ENCODE measurements at regions not wholly inside any gene's neighbourhood (a gene's known extent, or its start where the extent isn't known, plus 50 kb on each side); places are given as distances from the start of the nearest gene placed in this dataset.
"Not testable (repeated sequence)": the region's sequence is repeated elsewhere in the genome, so short reads cannot be mapped to it uniquely, and the experiment has no call there.

- no peak for DNase-seq
Measured at GRCh38 chr2:238521870-238522269, 95.1 kb downstream of the ASB1 start.

- no peak for DNase-seq
Measured at GRCh38 chr2:238523158-238524110, 96.7 kb downstream of the ASB1 start.

DNA sequence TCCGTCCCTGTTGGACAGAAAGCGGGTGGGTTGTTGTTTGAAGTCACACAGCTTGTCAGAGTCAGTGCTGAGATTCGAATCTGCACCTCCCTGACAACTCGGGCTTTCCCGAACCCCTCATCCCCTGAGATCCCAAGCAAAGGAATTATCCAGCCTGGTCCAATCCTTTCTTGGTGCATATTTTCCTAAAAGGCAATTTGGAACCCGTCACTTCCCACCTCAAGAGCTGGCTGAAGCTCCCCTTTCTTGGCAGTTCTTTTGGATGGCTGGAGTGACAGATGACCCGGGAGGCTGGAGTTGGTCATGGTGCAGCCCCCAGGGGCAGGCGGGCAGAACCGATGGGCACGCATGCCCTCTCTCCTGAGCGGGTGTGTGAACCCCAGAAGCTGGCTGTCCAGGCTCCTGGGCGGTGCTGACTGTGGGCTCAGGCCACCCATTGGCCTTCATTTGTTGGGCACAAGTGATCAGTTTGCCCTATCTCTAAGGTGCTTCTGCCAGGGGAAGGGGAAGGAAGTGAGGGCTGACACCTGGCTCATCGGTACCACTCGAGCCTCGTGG lies 97.8 kb downstream of the ASB1 start:
- DNase-seq: no peak

DNA sequence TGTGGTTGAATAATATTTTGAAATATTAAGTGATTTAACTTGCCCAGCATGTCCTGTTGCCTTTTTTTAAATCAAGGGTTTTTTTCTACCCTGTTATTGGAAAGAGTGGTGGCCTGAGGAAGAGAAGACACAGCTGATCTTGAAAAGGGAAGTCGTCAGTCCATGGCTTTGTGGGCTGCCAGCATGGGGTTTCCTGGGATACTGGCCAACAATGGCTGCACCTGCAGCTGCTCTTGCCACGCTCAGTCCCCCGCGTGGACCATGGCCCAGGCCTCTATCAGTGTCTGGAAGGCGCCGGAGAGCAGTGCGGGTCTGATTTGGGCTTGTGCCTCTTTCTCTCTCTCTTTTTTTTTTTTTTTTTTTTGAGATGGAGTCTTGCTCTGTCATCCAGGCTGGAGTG lies 99.3 kb downstream of the ASB1 start:
- no peak for DNase-seq

DNA sequence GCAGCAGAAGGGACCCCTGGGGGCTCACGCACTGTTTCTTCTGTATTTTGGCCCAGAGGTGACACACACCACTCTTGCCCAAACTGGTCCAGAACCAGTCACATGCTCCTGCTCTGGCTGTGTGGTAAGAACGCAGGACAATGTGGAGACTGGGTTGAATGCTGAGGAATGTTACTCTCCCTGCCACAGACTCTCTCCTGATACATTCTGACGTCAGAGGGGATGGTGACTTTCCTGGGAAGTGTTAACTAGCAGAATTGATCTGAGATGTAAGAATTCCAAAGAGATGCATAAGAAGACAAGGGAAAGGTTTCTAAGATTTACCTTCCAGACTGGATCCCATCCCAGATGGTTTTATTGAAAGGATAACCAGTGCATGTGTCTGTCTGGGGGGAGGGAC lies 100.8 kb downstream of the ASB1 start:
- DNase-seq: no peak

- DNase-seq: no peak
Measured at GRCh38 chr2:238528953-238529781, 102.4 kb downstream of the ASB1 start.

DNA sequence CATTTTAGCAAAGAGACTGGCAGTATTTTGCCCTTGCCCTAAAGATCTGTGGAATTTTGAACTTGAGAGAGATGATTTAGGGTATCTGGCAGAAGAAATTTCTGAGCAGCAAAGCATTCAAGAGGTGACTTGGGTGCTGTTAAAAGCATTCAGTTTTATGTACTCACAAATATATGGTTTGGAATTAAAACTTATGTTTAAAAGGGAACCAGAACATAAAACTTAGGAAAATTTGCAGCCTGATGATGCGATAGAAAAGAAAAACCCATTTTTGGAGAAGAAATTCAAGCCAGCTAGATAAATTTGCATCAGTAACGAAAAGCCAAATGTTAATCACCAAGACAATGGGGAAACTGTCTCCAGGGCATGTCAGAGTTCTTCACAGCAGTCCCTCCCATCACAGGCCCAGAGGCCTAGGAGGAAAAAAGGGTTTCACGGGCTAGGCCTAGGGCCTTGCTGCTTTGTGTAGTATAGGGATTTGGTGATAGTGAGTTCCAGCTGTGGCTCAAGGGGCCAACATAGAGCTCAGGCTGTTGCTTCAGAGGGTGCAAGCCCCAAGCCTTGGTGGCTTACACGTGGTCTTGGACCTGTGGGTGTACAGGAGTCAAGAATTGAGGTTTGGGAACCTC lies 104.4 kb downstream of the ASB1 start:
- not testable (repeated sequence) for DNase-seq

GRCh38 chr2:238543732-238544131 lies 117.0 kb downstream of the ASB1 start:
- not testable (repeated sequence) for DNase-seq

DNA sequence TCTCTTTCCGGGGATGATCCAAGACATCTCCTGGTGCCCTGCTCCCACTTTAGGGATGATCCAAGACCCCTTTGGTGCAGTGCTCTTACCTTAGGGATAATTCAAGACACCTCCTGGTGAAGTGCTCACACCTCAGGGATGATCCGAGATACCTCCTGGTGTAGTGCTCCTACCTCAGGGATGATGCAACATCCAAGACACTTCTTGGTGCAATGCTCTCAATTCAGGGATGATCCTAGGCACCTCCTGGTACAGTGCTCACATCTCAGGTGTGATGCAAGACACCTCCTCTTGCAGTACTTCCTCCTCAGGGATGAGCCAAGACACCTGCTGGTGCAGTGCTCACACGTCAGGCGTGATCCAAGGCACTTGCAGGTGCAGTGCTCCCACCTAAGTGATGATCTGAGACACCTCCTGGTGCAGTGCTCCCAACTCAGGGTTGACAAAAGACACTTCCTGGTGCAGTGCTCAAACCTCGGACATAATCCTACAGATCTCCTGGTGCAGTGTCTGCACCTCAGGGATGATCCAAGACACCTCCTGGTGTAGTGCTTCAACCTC lies 122.3 kb downstream of the ASB1 start:
- DNase-seq: no peak

DNA sequence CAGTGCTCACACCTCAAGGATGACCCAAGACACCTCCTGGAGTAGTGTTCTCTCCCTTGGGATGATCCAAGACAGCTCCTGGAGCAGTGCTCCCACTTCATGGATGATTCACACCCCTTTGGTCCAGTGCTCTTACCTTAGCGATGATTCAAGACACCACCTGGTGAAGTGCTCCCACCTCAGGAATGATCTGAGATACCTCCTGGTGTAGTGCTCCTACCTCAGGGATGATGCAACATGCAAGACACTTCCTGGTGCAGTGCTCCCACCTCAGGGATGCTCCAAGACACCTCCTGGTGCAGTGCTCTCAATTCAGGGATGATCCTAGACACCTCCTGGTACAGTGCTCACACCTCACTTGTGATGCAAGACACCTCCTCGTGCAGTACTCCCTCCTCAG lies 123.1 kb downstream of the ASB1 start:
- no peak for DNase-seq

- DNase-seq: no peak
Measured at GRCh38 chr2:238551091-238551490, 124.4 kb downstream of the ASB1 start.

DNA sequence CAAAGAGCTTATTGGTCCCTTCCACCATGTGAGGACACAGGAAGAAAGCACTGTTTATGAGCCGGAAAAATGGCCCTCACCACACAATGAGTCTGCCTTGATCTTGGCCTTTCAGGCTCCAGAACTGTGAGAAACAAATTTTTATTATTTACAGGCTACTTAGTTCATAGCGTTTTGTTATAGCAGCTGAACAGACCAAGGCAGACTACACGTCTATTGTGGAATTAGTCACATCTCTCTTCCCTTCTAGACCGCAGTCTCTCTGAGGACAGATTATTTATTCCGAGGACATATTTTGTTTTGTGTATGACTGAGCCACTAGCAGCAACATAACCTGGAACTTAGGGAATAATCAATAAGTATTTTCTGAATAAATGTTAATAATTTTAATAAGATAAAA lies 125.5 kb downstream of the ASB1 start:
- no peak for DNase-seq

DNA sequence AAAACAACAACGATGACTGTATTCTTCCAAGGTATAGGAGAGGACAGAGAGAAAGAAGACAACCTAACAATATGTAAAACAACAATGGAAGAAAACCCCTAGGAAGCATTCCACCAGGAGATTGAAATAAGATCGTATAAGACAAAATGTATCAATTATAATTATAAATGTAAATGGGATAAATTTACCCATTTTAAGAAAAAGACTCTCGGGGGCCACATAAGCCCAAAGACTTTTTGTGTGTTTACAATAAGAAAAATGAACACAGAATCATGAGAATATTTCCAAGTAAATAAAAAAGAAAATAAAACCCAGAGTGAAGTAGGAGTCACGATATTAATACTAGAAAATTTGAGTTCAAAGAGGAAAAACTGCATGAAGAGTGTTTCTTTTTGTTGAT lies 126.4 kb downstream of the ASB1 start:
- DNase-seq: no peak

- no peak for DNase-seq
Measured at GRCh38 chr2:238554468-238555315, 128.0 kb downstream of the ASB1 start.

DNA sequence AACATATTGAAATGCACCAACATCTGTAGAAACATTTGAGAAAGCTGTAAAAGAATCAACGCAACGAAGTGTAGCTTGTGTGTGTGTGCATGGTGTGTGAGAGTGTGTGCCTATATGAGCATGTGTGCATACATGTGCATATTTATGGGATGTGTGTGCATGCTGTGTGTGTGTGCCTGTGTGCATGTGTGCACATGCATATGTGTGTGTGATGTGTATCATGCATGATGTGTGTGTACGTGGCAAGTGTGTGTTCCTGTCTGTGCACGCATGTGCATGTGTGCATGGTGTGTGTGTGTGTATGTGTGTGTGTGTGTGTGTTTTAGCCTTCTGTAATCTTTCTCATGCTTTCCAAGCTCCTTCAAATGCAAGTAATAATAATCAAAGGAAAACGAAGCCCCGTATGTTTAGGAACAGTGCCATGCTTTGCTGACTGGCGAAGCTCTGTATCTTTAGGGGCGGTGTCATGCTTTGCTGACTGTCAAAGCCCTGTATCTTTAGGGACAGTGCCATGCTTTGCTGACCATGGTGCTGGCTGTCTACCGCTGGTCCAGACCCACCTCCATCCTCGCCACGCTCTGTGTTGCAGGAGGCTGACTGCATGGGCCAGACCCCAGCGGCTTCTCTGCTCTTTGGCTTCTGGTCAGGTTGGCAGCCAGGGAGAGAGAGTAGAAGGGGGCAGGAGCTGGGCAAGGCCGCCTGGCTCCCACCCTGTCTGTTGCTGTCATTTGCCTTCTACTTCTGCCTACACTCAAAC lies 129.2 kb downstream of the ASB1 start:
- no peak for DNase-seq

- no peak for DNase-seq
Measured at GRCh38 chr2:238557431-238557830, 130.7 kb downstream of the ASB1 start.

DNA sequence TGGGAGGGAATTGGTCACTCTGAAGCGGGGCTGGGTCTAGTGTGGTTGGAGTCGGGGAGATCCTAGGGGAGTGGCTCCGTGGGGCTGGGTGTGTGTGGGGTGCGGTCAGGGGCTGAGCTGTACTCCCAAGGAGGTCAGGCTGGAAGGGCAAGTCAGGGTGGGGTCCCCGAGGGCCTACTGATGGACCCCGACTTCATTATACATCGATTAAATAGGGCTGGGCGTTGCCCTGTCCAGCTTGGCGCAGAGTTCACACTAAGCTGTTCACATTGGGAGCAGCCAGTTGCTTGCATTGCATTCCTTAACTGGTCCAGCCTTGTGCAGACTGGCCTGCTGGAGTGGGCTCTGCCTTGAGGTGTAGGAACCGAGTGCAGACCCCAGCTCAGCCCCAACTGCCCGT lies 131.2 kb downstream of the ASB1 start:
- no peak for DNase-seq

DNA sequence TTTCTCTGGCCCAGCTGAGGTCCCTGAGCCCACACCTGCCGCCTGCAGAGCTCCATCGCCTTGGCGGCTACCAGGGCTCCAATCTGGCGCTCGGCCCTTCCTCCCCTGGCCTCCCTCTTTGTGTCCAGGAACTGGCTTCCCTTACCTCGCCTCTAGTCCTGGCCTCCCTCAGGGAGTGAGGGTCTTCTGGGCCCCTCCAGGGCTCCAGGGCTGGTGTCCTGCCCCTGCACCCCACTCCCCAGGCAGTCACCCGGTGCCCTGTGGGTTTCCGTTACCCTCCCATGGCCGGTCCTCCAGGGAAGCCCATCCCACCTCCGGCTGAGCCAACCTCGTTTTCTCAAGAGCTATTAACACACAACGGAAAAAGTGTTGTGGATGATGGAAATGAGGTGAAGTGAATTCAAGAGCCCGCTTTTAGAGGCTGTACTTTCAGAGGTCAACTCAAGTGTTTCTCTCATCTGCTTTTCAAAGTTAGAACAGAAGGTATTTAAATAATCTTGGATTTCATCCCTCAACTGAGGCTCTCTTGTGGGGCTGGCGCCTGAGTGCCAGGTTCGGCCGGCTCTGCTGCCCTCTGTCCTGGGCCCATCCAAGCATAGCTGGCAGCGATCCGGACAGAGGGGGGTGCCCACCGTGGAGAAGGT lies 131.9 kb downstream of the ASB1 start:
- no peak for DNase-seq

- DNase-seq: no peak
Measured at GRCh38 chr2:238560234-238560633, 133.5 kb downstream of the ASB1 start.

GRCh38 chr2:238561230-238561629 lies 134.5 kb downstream of the ASB1 start:
- no peak for DNase-seq
